MCF 10A (cell line): ENCODE measurements at regions not wholly inside any gene's neighbourhood (a gene's known extent, or its start where the extent isn't known, plus 50 kb on each side); places are given as distances from the start of the nearest gene placed in this dataset.

Experiments used
- BruUV-seq: library from RNA; stranded (reverse); fragments of 400-500 nt; replicated peaks from 2 replicates; lab custom pipeline; 2021; lab: Mats Ljungman, UMichigan
- CTCF ChIA-PET: fragments of 300-600 bp; sonication (Branson Sonifier 250); formaldehyde crosslinking; extraction: SDS; loops from one replicate; lab custom pipeline; 2021; ENCODE audit warnings: antibody characterized with exemption, inconsistent platforms; lab: Yijun Ruan, JAX
- POLR2A ChIA-PET: fragments of 300-600, 350-650 bp; sonication (Branson Sonifier 250); formaldehyde crosslinking; extraction: SDS; loops from one replicate; lab custom pipeline; 2020; ENCODE audit warnings: antibody characterized with exemption, inconsistent platforms; lab: Yijun Ruan, JAX
- DNase-seq: peaks from one replicate; pipeline ENCODE4 v3.0.0-alpha.2; 2018; ENCODE audit not compliant: unreplicated experiment
- H3K27ac Mint-ChIP-seq: one replicate; pipeline ENCODE4 v1.8.0; 2022; ENCODE audit warnings: mild to moderate bottlenecking, low read depth, mixed read lengths; ENCODE audit not compliant: unreplicated experiment
- H3K27me3 Mint-ChIP-seq: one replicate; pipeline ENCODE4 v1.8.0; 2022; ENCODE audit warnings: mixed read lengths; ENCODE audit not compliant: insufficient read depth, unreplicated experiment
- H3K36me3 Mint-ChIP-seq: one replicate; pipeline ENCODE4 v1.8.0; 2022; ENCODE audit warnings: mild to moderate bottlenecking, moderate library complexity, mixed read lengths; ENCODE audit not compliant: insufficient read depth, unreplicated experiment
- H3K4me1 Mint-ChIP-seq: one replicate; pipeline ENCODE4 v1.8.0; 2022; ENCODE audit warnings: mixed read lengths; ENCODE audit not compliant: insufficient read depth, unreplicated experiment
- H3K4me3 Mint-ChIP-seq: one replicate; pipeline ENCODE4 v1.8.0; 2022; ENCODE audit warnings: mild to moderate bottlenecking, moderate library complexity, mixed read lengths; ENCODE audit not compliant: unreplicated experiment
- H3K9me3 Mint-ChIP-seq: one replicate; pipeline ENCODE4 v1.8.0; 2022; ENCODE audit warnings: mixed read lengths; ENCODE audit not compliant: unreplicated experiment
- CTCF ChIP-seq: fragments of 200-600 bp; IDR thresholded peaks from one replicate; pipeline ENCODE4 v1.8.0; 2022; ENCODE audit warnings: antibody characterized with exemption, mild to moderate bottlenecking; ENCODE audit not compliant: unreplicated experiment
- intact Hi-C: fragments of 100-400 bp; cut with micrococcal nuclease; formaldehyde crosslinking; loops from 2 replicates; pipeline ENCODE4 v1.14.1; 2022

GRCh38 chr22:48629631-48630432, 1197.8 kb downstream of the BRD1 start:
- Mint-ChIP-seq H3K27ac (no peak overlapping the region), H3K4me1 (no peaks in the 10 kb centered on the region), H3K36me3 (no peaks in the 10 kb centered on the region), H3K9me3 (peaks cover under 1% of the 10 kb centered on the region), H3K27me3 (no peaks in the 10 kb centered on the region), H3K4me3 (no peak overlapping the region)
- no peak for TF ChIP-seq CTCF
- ChIA-PET CTCF (interaction anchor here (0.6 to 0.8 kb wide), 3 partner anchors 196 to 1412 kb away, joined by 3 to 4 read pairs (median 3); no protein-coding TSS in a partner anchor), POLR2A (no interaction called here)
- no peak for DNase-seq
- intact Hi-C loops: no loop called here
- BruUV-seq: no TSS peak

GRCh38 chr22:48628891-48629543, 1198.7 kb downstream of the BRD1 start:
- no peak overlapping the region for H3K27ac Mint-ChIP-seq
- BruUV-seq: no TSS peak
- ChIA-PET POLR2A (no interaction called here), CTCF (interaction anchor here (0.8 kb wide), 1 partner anchor 197 kb away, joined by 4 read pairs; no protein-coding TSS in a partner anchor)
- H3K4me1 Mint-ChIP-seq: no peaks in the 10 kb centered on the region
- H3K36me3 Mint-ChIP-seq: no peaks in the 10 kb centered on the region
- DNase-seq: no peak
- intact Hi-C loops: no loop called here
- H3K9me3 Mint-ChIP-seq: peaks cover 8% of the 10 kb centered on the region
- H3K27me3 Mint-ChIP-seq: no peaks in the 10 kb centered on the region
- no peak overlapping the region for H3K4me3 Mint-ChIP-seq
- no peak for TF ChIP-seq CTCF

GRCh38 chr22:48627966-48628365, 1199.7 kb downstream of the BRD1 start:
- intact Hi-C loops: no loop called here
- ChIA-PET CTCF (no interaction called here), POLR2A (no interaction called here)
- no peak for DNase-seq
- Mint-ChIP-seq H3K36me3 (no peaks in the 10 kb centered on the region), H3K9me3 (peaks cover 8% of the 10 kb centered on the region), H3K27ac (no peak overlapping the region), H3K4me1 (no peaks in the 10 kb centered on the region), H3K27me3 (no peaks in the 10 kb centered on the region), H3K4me3 (no peak overlapping the region)
- no peak for TF ChIP-seq CTCF
- BruUV-seq: no TSS peak

GRCh38 chr22:48627203-48627602, 1200.5 kb downstream of the BRD1 start:
- no peaks in the 10 kb centered on the region for H3K36me3 Mint-ChIP-seq
- DNase-seq: no peak
- no TSS peak for BruUV-seq
- ChIA-PET CTCF (no interaction called here), POLR2A (interaction anchor here (0.7 kb wide), 1 partner anchor 22 kb away, joined by 3 read pairs; no protein-coding TSS in a partner anchor)
- TF ChIP-seq CTCF: no peak
- H3K4me1 Mint-ChIP-seq: no peaks in the 10 kb centered on the region
- peaks cover 8% of the 10 kb centered on the region for H3K9me3 Mint-ChIP-seq
- no peak overlapping the region for H3K4me3 Mint-ChIP-seq
- no peak overlapping the region for H3K27ac Mint-ChIP-seq
- intact Hi-C loops: no loop called here
- H3K27me3 Mint-ChIP-seq: no peaks in the 10 kb centered on the region
